ENCODE measurements at regions not wholly inside any gene's neighbourhood (a gene's known extent, or its start where the extent isn't known, plus 50 kb on each side); places are given as distances from the start of the nearest gene placed in this dataset.

DNA sequence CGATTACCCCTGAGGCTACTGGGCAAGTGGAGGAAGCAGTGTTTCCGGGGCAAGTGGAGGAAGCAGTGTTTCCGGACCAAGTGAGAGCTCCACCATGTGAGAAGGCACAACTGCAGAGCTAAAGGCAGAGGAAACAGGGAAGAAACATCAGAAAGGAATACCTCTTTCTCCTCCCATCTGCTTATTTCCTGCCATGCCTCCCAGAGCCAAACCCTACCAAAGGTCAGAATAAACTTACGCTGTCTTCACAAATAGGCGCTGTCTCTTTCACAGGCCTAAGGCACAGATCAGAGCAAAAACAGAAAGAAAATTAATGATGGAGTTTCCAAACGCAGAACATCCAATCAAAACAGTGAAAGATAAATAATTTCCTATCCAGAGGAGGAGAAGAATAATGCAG lies 153.0 kb downstream of the ATOH1 start (continued):
- no peak for TF ChIP-seq EZH2phosphoT487 (IDR thresholded peaks at IDR 0.05; ENCODE audit: unreplicated experiment)

DNA sequence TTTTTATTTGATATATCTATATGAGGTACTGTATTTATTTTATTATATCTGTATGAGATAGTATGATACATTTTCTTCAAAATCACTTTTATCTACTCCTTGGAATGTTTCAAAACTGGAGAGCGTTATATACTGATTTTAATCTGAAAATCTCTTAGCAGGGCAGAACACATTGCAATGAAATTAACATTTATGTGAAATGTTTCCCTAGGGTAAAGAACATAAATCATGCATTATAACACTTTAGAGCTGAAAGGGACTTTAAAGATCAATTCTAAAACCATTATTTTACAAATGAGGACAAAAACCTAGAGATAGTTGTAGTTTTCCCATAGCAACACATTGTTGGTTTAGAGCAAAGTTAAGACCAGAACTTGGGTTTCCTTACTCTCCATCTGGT lies 153.7 kb downstream of the ATOH1 start:
- Histone ChIP-seq H3K4me3 (no peak overlapping the region), H3F3A (replicated peaks; ENCODE audit: low read depth) (no peaks in the 10 kb centered on the region), H3K27ac (ENCODE audit: low read depth) (no peak overlapping the region), H3K36me3 (ENCODE audit: insufficient read depth) (no peaks in the 10 kb centered on the region), H2AFZ (no peak overlapping the region), H3K4me1 (ENCODE audit: insufficient read depth) (no peaks in the 10 kb centered on the region), H3K27me3 (ENCODE audit: insufficient read depth) (no peaks in the 10 kb centered on the region), H4K20me1 (replicated peaks; ENCODE audit: insufficient read depth) (no peaks in the 10 kb centered on the region), H3K4me2 (no peak overlapping the region), H3K79me2 (replicated peaks; ENCODE audit: insufficient read depth) (no peaks in the 10 kb centered on the region), H3K9me2 (ENCODE audit: insufficient read depth) (no peaks in the 10 kb centered on the region)
- Mint-ChIP-seq H3K4me1 (peaks cover 2% of the 10 kb centered on the region; the same call in 2 of the 3 replicates), H3K27me3 (ENCODE audit: insufficient read depth, low read depth, poor library complexity) (no peaks in the 10 kb centered on the region), H3K36me3 (ENCODE audit: low read depth) (peaks cover 4% of the 10 kb centered on the region), H3K9me3 (peaks cover 12% of the 10 kb centered on the region), H3K27ac (no peak overlapping the region), H3K4me3 (no peak overlapping the region)
- TF ChIP-seq, protein P1, sequence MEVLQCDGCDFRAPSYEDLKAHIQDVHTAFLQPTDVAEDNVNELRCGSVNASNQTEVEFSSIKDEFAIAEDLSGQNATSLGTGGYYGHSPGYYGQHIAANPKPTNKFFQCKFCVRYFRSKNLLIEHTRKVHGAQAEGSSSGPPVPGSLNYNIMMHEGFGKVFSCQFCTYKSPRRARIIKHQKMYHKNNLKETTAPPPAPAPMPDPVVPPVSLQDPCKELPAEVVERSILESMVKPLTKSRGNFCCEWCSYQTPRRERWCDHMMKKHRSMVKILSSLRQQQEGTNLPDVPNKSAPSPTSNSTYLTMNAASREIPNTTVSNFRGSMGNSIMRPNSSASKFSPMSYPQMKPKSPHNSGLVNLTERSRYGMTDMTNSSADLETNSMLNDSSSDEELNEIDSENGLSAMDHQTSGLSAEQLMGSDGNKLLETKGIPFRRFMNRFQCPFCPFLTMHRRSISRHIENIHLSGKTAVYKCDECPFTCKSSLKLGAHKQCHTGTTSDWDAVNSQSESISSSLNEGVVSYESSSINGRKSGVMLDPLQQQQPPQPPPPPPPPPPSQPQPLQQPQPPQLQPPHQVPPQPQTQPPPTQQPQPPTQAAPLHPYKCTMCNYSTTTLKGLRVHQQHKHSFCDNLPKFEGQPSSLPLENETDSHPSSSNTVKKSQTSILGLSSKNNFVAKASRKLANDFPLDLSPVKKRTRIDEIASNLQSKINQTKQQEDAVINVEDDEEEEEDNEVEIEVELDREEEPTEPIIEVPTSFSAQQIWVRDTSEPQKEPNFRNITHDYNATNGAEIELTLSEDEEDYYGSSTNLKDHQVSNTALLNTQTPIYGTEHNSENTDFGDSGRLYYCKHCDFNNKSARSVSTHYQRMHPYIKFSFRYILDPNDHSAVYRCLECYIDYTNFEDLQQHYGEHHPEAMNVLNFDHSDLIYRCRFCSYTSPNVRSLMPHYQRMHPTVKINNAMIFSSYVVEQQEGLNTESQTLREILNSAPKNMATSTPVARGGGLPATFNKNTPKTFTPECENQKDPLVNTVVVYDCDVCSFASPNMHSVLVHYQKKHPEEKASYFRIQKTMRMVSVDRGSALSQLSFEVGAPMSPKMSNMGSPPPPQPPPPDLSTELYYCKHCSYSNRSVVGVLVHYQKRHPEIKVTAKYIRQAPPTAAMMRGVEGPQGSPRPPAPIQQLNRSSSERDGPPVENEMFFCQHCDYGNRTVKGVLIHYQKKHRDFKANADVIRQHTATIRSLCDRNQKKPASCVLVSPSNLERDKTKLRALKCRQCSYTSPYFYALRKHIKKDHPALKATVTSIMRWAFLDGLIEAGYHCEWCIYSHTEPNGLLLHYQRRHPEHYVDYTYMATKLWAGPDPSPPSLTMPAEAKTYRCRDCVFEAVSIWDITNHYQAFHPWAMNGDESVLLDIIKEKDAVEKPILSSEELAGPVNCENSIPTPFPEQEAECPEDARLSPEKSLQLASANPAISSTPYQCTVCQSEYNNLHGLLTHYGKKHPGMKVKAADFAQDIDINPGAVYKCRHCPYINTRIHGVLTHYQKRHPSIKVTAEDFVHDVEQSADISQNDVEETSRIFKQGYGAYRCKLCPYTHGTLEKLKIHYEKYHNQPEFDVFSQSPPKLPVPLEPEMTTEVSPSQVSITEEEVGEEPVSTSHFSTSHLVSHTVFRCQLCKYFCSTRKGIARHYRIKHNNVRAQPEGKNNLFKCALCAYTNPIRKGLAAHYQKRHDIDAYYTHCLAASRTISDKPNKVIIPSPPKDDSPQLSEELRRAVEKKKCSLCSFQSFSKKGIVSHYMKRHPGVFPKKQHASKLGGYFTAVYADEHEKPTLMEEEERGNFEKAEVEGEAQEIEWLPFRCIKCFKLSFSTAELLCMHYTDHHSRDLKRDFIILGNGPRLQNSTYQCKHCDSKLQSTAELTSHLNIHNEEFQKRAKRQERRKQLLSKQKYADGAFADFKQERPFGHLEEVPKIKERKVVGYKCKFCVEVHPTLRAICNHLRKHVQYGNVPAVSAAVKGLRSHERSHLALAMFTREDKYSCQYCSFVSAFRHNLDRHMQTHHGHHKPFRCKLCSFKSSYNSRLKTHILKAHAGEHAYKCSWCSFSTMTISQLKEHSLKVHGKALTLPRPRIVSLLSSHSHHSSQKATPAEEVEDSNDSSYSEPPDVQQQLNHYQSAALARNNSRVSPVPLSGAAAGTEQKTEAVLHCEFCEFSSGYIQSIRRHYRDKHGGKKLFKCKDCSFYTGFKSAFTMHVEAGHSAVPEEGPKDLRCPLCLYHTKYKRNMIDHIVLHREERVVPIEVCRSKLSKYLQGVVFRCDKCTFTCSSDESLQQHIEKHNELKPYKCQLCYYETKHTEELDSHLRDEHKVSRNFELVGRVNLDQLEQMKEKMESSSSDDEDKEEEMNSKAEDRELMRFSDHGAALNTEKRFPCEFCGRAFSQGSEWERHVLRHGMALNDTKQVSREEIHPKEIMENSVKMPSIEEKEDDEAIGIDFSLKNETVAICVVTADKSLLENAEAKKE (CRISPR knock-in tag; IDR thresholded peaks at IDR 0.05): no peak
- TF ChIP-seq, protein P2, sequence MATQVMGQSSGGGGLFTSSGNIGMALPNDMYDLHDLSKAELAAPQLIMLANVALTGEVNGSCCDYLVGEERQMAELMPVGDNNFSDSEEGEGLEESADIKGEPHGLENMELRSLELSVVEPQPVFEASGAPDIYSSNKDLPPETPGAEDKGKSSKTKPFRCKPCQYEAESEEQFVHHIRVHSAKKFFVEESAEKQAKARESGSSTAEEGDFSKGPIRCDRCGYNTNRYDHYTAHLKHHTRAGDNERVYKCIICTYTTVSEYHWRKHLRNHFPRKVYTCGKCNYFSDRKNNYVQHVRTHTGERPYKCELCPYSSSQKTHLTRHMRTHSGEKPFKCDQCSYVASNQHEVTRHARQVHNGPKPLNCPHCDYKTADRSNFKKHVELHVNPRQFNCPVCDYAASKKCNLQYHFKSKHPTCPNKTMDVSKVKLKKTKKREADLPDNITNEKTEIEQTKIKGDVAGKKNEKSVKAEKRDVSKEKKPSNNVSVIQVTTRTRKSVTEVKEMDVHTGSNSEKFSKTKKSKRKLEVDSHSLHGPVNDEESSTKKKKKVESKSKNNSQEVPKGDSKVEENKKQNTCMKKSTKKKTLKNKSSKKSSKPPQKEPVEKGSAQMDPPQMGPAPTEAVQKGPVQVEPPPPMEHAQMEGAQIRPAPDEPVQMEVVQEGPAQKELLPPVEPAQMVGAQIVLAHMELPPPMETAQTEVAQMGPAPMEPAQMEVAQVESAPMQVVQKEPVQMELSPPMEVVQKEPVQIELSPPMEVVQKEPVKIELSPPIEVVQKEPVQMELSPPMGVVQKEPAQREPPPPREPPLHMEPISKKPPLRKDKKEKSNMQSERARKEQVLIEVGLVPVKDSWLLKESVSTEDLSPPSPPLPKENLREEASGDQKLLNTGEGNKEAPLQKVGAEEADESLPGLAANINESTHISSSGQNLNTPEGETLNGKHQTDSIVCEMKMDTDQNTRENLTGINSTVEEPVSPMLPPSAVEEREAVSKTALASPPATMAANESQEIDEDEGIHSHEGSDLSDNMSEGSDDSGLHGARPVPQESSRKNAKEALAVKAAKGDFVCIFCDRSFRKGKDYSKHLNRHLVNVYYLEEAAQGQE (IDR thresholded peaks at IDR 0.05; ENCODE audit: unreplicated experiment): no peak
- TF ChIP-seq NANOG (IDR thresholded peaks at IDR 0.05; ENCODE audit: borderline replicate concordance) (no peak), ZNF331 (CRISPR knock-in tag; IDR thresholded peaks at IDR 0.05; ENCODE audit: low read depth) (no peak), POLR2AphosphoS5 (IDR thresholded peaks at IDR 0.05; ENCODE audit: low read depth) (no peak), CREB1 (CRISPR knock-in tag; IDR thresholded peaks at IDR 0.05; ENCODE audit: low read depth) (no peak), EZH2 (IDR thresholded peaks at IDR 0.05; ENCODE audit: low read depth, unreplicated experiment) (no peak), JUNB (IDR thresholded peaks at IDR 0.05; ENCODE audit: unreplicated experiment) (no peak), ZNF114 (CRISPR knock-in tag; IDR thresholded peaks at IDR 0.05) (no peak), STAT1 (IDR thresholded peaks at IDR 0.05; ENCODE audit: unreplicated experiment) (no peak), EZH2phosphoT487 (IDR thresholded peaks at IDR 0.05; ENCODE audit: unreplicated experiment) (no peak)
- TF ChIP-seq, protein P3, sequence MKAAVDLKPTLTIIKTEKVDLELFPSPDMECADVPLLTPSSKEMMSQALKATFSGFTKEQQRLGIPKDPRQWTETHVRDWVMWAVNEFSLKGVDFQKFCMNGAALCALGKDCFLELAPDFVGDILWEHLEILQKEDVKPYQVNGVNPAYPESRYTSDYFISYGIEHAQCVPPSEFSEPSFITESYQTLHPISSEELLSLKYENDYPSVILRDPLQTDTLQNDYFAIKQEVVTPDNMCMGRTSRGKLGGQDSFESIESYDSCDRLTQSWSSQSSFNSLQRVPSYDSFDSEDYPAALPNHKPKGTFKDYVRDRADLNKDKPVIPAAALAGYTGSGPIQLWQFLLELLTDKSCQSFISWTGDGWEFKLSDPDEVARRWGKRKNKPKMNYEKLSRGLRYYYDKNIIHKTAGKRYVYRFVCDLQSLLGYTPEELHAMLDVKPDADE (IDR thresholded peaks at IDR 0.05): no peak
- TF ChIP-seq, protein P4, sequence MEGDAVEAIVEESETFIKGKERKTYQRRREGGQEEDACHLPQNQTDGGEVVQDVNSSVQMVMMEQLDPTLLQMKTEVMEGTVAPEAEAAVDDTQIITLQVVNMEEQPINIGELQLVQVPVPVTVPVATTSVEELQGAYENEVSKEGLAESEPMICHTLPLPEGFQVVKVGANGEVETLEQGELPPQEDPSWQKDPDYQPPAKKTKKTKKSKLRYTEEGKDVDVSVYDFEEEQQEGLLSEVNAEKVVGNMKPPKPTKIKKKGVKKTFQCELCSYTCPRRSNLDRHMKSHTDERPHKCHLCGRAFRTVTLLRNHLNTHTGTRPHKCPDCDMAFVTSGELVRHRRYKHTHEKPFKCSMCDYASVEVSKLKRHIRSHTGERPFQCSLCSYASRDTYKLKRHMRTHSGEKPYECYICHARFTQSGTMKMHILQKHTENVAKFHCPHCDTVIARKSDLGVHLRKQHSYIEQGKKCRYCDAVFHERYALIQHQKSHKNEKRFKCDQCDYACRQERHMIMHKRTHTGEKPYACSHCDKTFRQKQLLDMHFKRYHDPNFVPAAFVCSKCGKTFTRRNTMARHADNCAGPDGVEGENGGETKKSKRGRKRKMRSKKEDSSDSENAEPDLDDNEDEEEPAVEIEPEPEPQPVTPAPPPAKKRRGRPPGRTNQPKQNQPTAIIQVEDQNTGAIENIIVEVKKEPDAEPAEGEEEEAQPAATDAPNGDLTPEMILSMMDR (conservative IDR thresholded peaks at IDR 0.05; ENCODE audit: low read depth in 2 of 2): no peak
- ATAC-seq (no peak), DNase-seq (ENCODE audit: low spot score) (no peak)

Measured in GM23338 (cell line).